ENCODE measurements at regions not wholly inside any gene's neighbourhood (a gene's known extent, or its start where the extent isn't known, plus 50 kb on each side); places are given as distances from the start of the nearest gene placed in this dataset.

DNA sequence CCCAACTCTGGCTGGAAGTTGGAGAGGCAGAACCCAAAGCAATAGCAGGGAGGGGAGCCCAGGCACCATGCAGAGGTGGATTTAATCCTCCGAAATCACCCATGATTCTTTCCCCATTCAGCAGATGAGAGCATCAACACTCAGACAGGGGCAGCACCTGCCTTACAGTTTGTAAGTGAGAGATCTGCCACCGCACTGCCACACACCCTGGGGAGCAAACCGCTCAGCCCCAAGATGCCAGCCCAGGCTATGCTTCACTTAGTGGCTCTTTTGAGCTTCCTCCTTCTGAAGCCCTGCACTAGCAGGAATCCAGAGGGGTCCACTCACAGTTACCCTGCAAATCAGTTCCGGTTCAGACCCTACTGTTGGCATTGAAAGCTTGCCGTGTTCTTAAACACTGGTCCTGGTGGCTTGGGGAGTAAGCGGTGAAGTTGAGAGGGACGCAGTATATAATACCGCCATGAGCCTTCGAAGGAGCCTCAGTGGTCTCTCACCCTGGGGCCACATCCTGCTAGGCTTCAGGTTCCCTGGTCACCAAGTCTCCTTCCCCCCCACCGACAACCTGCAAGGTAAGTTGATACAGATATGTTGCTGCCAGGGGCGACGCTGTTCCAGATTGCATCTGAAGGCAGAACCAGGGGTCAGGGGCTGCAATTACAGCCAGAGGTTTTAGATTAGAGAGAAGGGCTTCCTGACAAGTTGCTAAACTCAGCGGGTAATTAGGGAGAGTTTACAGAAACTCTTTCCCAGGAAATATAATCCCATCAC lies 72.0 kb upstream of the CCND2 start:
- Histone ChIP-seq H3K9me3 (ENCODE audit: control insufficient read depth, insufficient read depth, low read depth, low read length) (no peaks in the 10 kb centered on the region), H3K4me1 (ENCODE audit: control insufficient read depth, insufficient read depth, low read length) (no peaks in the 10 kb centered on the region), H3K36me3 (ENCODE audit: control insufficient read depth, insufficient read depth, low read length) (no peaks in the 10 kb centered on the region), H3K27me3 (ENCODE audit: control insufficient read depth, insufficient read depth, low read length) (peaks cover 5% of the 10 kb centered on the region), H3K4me3 (ENCODE audit: low read depth in 2 of 2, low read length in 2 of 2) (no peak overlapping the region), H3K27ac (ENCODE audit: low read length) (no peak overlapping the region)
- ChIA-PET CTCF (no interaction called here), POLR2A (no interaction called here)
- ATAC-seq: no peak
- TF ChIP-seq TCF7L2 (IDR thresholded peaks at IDR 0.05; ENCODE audit: low read depth, low read length) (no peak), SIN3A (IDR thresholded peaks at IDR 0.05; ENCODE audit: borderline replicate concordance, insufficient read depth, low read depth, low read length) (no peak), REST (IDR thresholded peaks at IDR 0.05; ENCODE audit: insufficient read depth in 1 of 2, low read depth in 2 of 2, low read length in 1 of 2) (no peak), POLR2AphosphoS5 (IDR thresholded peaks at IDR 0.05; ENCODE audit: low read depth, low read length) (no peak)
- TF ChIP-seq, protein P1, sequence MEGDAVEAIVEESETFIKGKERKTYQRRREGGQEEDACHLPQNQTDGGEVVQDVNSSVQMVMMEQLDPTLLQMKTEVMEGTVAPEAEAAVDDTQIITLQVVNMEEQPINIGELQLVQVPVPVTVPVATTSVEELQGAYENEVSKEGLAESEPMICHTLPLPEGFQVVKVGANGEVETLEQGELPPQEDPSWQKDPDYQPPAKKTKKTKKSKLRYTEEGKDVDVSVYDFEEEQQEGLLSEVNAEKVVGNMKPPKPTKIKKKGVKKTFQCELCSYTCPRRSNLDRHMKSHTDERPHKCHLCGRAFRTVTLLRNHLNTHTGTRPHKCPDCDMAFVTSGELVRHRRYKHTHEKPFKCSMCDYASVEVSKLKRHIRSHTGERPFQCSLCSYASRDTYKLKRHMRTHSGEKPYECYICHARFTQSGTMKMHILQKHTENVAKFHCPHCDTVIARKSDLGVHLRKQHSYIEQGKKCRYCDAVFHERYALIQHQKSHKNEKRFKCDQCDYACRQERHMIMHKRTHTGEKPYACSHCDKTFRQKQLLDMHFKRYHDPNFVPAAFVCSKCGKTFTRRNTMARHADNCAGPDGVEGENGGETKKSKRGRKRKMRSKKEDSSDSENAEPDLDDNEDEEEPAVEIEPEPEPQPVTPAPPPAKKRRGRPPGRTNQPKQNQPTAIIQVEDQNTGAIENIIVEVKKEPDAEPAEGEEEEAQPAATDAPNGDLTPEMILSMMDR (IDR thresholded peaks at IDR 0.05): no peak
- intact Hi-C loops (cut with micrococcal nuclease; ENCODE audit: unreplicated experiment): no loop called here
- no peak for DNase-seq (ENCODE audit: low read depth, low spot score)
- in situ Hi-C loops (cut with HindIII; ENCODE audit: low pct_unique_long_range_greater_than_20kb, low sequenced_read_pairs): no loop called here
- no TSS peak for BruUV-seq (replicated peaks)

DNA sequence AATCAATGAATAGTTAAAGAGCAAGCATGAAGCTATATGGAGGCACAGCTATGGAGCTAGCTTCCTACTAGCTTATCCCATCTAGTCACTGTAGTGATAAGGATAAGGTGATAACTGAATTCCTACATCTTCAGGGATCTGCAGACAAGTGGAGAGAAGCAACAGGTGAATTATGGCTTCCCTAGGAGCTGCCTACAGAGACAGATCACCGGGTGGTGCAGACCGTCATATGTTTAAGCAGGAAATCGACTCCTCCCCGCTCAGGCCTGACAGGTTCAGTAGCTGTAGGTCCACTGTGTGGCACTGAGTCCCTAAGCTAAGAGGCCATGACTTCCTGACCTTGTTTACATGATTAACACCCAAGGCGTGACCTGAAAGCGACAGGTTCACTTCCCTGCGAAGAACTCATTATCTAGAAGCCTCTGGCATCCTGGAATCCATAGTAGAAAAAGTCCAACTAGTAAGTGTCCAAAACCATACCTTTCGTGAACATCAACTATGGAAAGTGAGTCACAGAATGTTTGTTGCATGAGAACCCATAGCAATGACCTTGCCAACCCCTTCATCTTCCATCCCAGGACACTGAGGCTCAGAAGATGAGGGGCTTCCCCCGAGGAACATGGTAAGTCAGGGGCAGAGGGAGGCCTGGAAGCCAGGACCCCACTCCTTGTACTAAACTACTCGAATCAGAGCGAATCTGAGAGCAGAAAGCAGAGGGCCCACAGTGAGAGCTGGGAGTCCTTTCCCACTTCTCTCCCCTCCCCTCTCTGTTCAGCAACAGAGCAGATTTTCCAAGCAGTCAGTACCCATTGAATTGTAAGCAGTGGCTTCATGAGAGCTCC lies 75.4 kb upstream of the CCND2 start:
- CTCF ChIA-PET: no interaction called here
- H3K27me3 ChIP-seq (ENCODE audit: control insufficient read depth, insufficient read depth, low read length): no peaks in the 10 kb centered on the region; the same call in 1 of the 2 replicates
- ATAC-seq: no peak

More for the DNA sequence above, 75.4 kb upstream of the CCND2 start:
- Histone ChIP-seq H3K4me1 (ENCODE audit: control insufficient read depth, insufficient read depth, low read length) (no peaks in the 10 kb centered on the region), H3K27ac (ENCODE audit: low read length) (no peak overlapping the region), H3K9me3 (ENCODE audit: control insufficient read depth, insufficient read depth, low read depth, low read length) (no peaks in the 10 kb centered on the region), H3K36me3 (ENCODE audit: control insufficient read depth, insufficient read depth, low read length) (no peaks in the 10 kb centered on the region), H3K4me3 (ENCODE audit: low read depth in 2 of 2, low read length in 2 of 2) (no peak overlapping the region)
- no peak for TF ChIP-seq POLR2AphosphoS5 (IDR thresholded peaks at IDR 0.05; ENCODE audit: low read depth, low read length)
- TF ChIP-seq SIN3A (IDR thresholded peaks at IDR 0.05; ENCODE audit: borderline replicate concordance, insufficient read depth, low read depth, low read length): no peak
- TF ChIP-seq REST (IDR thresholded peaks at IDR 0.05; ENCODE audit: insufficient read depth in 1 of 2, low read depth in 2 of 2, low read length in 1 of 2): no peak
- TF ChIP-seq TCF7L2 (IDR thresholded peaks at IDR 0.05; ENCODE audit: low read depth, low read length): no peak
- TF ChIP-seq, protein P1 (IDR thresholded peaks at IDR 0.05): no peak
- in situ Hi-C loops (cut with HindIII; ENCODE audit: low pct_unique_long_range_greater_than_20kb, low sequenced_read_pairs) (no loop called here), intact Hi-C loops (cut with micrococcal nuclease; ENCODE audit: unreplicated experiment) (no loop called here)
- DNase-seq (ENCODE audit: low read depth, low spot score): no peak
- POLR2A ChIA-PET: no interaction called here
- BruUV-seq (replicated peaks): no TSS peak
